C4-2B (cell line): ENCODE measurements at regions not wholly inside any gene's neighbourhood (a gene's known extent, or its start where the extent isn't known, plus 50 kb on each side); places are given as distances from the start of the nearest gene placed in this dataset.
"Not testable (repeated sequence)": the region's sequence is repeated elsewhere in the genome, so short reads cannot be mapped to it uniquely, and the experiment has no call there.

Source experiments
- ZFX ChIP-seq: fragments of 450-650 bp; IDR thresholded peaks from 2 replicates; pipeline ENCODE4 v1.6.1; 2017
- TF ChIP-seq, protein P1 (sequence below): fragments of 450-650 bp; conservative IDR thresholded peaks from 2 replicates; pipeline ENCODE4 v1.5.1; 2017; ENCODE audit warnings: mild to moderate bottlenecking

DNA sequence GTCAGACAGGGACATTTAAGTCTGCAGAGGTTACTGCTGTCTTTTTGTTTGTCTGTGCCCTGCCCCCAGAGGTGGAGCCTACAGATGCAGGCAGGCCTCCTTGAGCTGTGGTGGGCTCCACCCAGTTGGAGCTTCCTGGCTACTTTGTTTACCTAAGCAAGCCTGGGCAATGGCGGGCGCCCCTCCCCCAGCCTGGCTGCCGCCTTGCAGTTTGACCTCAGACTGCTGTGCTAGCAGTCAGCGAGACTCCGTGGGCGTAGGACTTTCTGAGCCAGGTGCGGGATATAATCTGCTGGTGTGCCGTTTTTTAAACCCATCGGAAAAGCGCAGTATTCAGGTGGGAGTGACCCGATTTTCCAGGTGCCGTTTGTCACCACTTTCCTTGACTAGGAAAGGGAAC, 690.4 kb upstream of the CNTN5 start:
- TF ChIP-seq, protein P1, sequence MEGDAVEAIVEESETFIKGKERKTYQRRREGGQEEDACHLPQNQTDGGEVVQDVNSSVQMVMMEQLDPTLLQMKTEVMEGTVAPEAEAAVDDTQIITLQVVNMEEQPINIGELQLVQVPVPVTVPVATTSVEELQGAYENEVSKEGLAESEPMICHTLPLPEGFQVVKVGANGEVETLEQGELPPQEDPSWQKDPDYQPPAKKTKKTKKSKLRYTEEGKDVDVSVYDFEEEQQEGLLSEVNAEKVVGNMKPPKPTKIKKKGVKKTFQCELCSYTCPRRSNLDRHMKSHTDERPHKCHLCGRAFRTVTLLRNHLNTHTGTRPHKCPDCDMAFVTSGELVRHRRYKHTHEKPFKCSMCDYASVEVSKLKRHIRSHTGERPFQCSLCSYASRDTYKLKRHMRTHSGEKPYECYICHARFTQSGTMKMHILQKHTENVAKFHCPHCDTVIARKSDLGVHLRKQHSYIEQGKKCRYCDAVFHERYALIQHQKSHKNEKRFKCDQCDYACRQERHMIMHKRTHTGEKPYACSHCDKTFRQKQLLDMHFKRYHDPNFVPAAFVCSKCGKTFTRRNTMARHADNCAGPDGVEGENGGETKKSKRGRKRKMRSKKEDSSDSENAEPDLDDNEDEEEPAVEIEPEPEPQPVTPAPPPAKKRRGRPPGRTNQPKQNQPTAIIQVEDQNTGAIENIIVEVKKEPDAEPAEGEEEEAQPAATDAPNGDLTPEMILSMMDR = not testable (repeated sequence)
- TF ChIP-seq ZFX = not testable (repeated sequence)
